ENCODE measurements at regions not wholly inside any gene's neighbourhood (a gene's known extent, or its start where the extent isn't known, plus 50 kb on each side); places are given as distances from the start of the nearest gene placed in this dataset.

DNA sequence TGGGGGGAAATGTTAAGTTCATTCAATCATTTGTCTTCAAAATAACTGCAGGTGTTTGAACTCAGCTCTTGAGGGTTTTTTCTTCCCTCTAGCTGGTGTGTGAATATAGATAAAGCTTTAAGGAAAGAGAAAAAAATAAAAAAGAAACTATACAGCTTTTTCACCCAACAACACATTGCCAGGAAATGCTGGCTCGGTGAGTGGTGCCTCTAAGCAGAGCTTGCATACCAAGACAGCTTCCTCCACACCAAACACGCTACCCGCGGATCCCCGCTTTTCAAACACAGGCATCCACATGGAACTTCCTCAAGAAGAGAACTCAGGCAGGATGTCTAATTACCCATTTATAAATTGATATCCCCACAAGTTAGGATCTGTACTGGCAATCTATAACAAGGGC is 69.8 kb upstream of the TANK start:
- WGBS, 4 donors = 44 to 67% (median 62%) methylated on average over 5 of the region's 5 CpGs
- no peak overlapping the region for H3K4me3 ChIP-seq
- H3K36me3 ChIP-seq (replicated peaks in 1 of 2) = no peaks in the 10 kb centered on the region
- no peak for TF ChIP-seq POLR2A (IDR thresholded peaks at IDR 0.05)
- TF ChIP-seq, protein P1, sequence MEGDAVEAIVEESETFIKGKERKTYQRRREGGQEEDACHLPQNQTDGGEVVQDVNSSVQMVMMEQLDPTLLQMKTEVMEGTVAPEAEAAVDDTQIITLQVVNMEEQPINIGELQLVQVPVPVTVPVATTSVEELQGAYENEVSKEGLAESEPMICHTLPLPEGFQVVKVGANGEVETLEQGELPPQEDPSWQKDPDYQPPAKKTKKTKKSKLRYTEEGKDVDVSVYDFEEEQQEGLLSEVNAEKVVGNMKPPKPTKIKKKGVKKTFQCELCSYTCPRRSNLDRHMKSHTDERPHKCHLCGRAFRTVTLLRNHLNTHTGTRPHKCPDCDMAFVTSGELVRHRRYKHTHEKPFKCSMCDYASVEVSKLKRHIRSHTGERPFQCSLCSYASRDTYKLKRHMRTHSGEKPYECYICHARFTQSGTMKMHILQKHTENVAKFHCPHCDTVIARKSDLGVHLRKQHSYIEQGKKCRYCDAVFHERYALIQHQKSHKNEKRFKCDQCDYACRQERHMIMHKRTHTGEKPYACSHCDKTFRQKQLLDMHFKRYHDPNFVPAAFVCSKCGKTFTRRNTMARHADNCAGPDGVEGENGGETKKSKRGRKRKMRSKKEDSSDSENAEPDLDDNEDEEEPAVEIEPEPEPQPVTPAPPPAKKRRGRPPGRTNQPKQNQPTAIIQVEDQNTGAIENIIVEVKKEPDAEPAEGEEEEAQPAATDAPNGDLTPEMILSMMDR (IDR thresholded peaks at IDR 0.05) = no peak
- no peaks in the 10 kb centered on the region for H3K4me1 ChIP-seq (replicated peaks in 1 of 2)
- intact Hi-C loops (cut with DNase I) = no loop called here
- H3K27ac ChIP-seq = no peak overlapping the region
- H3K27me3 ChIP-seq = no peaks in the 10 kb centered on the region
- H3K9me3 ChIP-seq (replicated peaks in 1 of 3) = no peaks in the 10 kb centered on the region
- peak in 3 of 7 donors; percentile 12 to 21 (median 17) for DNase-seq

DNA sequence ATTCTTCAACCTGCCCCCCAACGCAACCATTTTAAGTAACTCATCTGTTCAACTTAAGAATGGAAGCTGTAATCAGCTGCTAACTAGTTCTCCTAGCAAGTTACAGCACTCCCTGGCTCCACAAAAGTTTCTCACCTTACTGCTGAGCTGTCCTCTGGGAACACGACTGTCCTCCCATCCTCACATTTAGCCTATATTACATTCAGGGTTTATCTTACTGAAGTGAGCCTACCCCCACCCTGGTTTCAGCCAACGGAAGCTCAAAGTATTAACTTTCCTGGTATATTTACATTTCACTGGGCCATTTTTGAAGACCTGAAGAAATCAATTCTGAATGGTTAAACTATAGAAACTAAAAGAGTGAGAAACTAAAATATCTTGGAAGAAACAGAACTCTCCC is 64.9 kb upstream of the TANK start:
- TF ChIP-seq POLR2A (IDR thresholded peaks at IDR 0.05) = no peak
- TF ChIP-seq, protein P1 (IDR thresholded peaks at IDR 0.05) = no peak
- no peaks in the 10 kb centered on the region for H3K9me3 ChIP-seq (replicated peaks in 1 of 3)
- 78 to 88% (median 83%) methylated on average over 3 of the region's 3 CpGs for WGBS, 4 donors
- no peak overlapping the region for H3K4me3 ChIP-seq
- intact Hi-C loops (cut with DNase I) = no loop called here
- no peak for DNase-seq
- H3K36me3 ChIP-seq (replicated peaks in 1 of 2) = no peaks in the 10 kb centered on the region
- no peak overlapping the region for H3K27ac ChIP-seq
- no peaks in the 10 kb centered on the region for H3K4me1 ChIP-seq (replicated peaks in 1 of 2)
- no peaks in the 10 kb centered on the region for H3K27me3 ChIP-seq

DNA sequence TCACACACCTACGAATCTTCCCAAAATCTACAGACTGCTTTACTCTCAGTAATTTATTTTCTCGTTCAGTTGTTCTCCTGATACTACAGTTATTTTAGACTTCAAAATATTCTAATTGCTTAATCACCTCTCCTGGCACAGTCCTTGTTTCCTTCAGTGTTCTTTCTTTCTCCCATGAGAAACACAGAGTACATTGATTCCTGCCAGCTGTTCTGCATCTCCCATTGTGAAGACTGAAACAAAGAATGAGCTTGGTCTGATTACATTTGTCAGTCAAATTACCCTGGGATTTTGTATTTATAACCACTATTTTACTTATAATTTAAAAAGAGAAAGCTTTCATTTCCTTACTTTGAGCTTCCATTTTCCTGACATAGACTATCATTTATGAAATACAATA is 63.9 kb upstream of the TANK start:
- Histone ChIP-seq H3K27ac (no peak overlapping the region), H3K36me3 (replicated peaks in 1 of 2) (no peaks in the 10 kb centered on the region), H3K27me3 (no peaks in the 10 kb centered on the region), H3K4me3 (no peak overlapping the region), H3K4me1 (replicated peaks in 1 of 2) (no peaks in the 10 kb centered on the region), H3K9me3 (replicated peaks in 1 of 3) (no peaks in the 10 kb centered on the region)
- 48 to 58% (median 56%) methylated on average over 2 of the region's 2 CpGs for WGBS, 4 donors
- TF ChIP-seq POLR2A (IDR thresholded peaks at IDR 0.05) = no peak
- TF ChIP-seq, protein P1 (IDR thresholded peaks at IDR 0.05) = no peak
- intact Hi-C loops (cut with DNase I) = no loop called here
- DNase-seq = no peak

DNA sequence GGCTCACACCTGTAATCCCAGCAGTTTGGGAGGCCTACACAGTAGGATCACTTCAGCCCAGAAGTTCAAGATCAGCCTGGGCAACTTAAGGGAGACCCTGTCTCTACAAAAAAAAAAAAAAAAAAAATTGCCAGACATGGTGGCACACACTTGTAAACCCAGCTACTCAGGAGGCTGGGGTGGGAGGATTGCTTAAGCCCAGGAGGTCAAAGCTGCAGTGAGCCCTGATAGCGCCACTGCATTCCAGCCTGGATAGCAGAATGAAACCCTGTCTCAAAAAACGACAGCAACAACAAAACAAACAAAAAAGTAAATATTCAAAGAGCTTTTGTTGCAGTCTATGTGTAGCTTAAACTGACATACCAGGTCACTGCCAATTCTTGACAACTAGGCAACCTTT is 63.1 kb upstream of the TANK start:
- no peaks in the 10 kb centered on the region for H3K36me3 ChIP-seq (replicated peaks in 1 of 2)
- H3K4me1 ChIP-seq (replicated peaks in 1 of 2) = no peaks in the 10 kb centered on the region
- intact Hi-C loops (cut with DNase I) = no loop called here
- H3K4me3 ChIP-seq = no peak overlapping the region
- WGBS, 4 donors = 73 to 86% (median 83%) methylated on average over 2 of the region's 2 CpGs
- no peak for TF ChIP-seq POLR2A (IDR thresholded peaks at IDR 0.05)
- TF ChIP-seq, protein P1 (IDR thresholded peaks at IDR 0.05) = no peak
- H3K27me3 ChIP-seq = no peaks in the 10 kb centered on the region
- no peaks in the 10 kb centered on the region for H3K9me3 ChIP-seq (replicated peaks in 1 of 3)
- H3K27ac ChIP-seq = no peak overlapping the region
- no peak for DNase-seq
